Muscle layer of colon (tissue), 2 donors: ENCODE measurements at regions not wholly inside any gene's neighbourhood (a gene's known extent, or its start where the extent isn't known, plus 50 kb on each side); places are given as distances from the start of the nearest gene placed in this dataset.

Experiments used
- H3K27ac ChIP-seq: one replicate; pipeline ENCODE4 v1.7.0; 2013; ENCODE audit warnings: low read depth, mild to moderate bottlenecking, low read length, moderate library complexity
- H3K27me3 ChIP-seq, 2 donors: one replicate each; pipeline ENCODE4 v1.7.0; 2013; ENCODE audit warnings: low read length in 2 of 2, mild to moderate bottlenecking in 2 of 2; ENCODE audit not compliant: insufficient read depth in 2 of 2, control insufficient read depth in 1 of 2
- H3K36me3 ChIP-seq: one replicate; pipeline ENCODE4 v1.7.0; 2013; ENCODE audit warnings: mild to moderate bottlenecking, low read length; ENCODE audit not compliant: insufficient read depth
- H3K4me1 ChIP-seq: one replicate; pipeline ENCODE4 v1.7.0; 2013; ENCODE audit warnings: mild to moderate bottlenecking, low read length; ENCODE audit not compliant: insufficient read depth
- H3K4me3 ChIP-seq, 2 donors: one replicate each; pipeline ENCODE4 v1.7.0; 2013; ENCODE audit warnings: low read length in 2 of 2, low read depth in 1 of 2, mild to moderate bottlenecking in 1 of 2, moderate library complexity in 1 of 2
- H3K9ac ChIP-seq: one replicate; pipeline ENCODE4 v1.7.0; 2013; ENCODE audit warnings: low read length
- H3K9me3 ChIP-seq: one replicate; pipeline ENCODE4 v1.7.0; 2013; ENCODE audit warnings: mild to moderate bottlenecking, low read length
- donor health status: abdominal sarcoma.
- donor health status: Adenocarcinoma of cecum.

DNA sequence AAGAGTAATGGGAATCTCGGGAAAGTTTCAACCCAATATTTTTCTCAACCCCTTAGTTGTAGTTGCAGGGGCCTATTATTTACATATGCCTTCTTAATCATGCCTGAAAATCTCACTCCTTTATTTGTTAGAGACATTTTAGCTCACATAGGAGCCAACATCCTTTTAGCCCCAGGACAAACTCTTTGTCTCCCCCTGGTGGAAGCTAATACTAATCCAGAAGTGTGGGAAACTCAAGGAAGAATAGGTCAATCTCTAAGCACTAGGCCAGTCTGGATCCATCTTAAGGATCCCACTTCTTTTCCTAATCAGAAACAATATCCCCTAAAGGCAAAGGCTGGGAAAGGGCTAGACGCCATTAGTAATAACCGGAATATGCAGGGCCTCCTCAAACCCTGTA lies 550.9 kb upstream of the PKDCC start:
- Histone ChIP-seq H3K27ac (no peak overlapping the region), H3K4me1 (no peaks in the 10 kb centered on the region), H3K9me3 (peaks cover 24% of the 10 kb centered on the region), H3K27me3 (no peaks in the 10 kb centered on the region), H3K36me3 (no peaks in the 10 kb centered on the region), H3K9ac (no peak overlapping the region), H3K4me3 (no peak overlapping the region)

DNA sequence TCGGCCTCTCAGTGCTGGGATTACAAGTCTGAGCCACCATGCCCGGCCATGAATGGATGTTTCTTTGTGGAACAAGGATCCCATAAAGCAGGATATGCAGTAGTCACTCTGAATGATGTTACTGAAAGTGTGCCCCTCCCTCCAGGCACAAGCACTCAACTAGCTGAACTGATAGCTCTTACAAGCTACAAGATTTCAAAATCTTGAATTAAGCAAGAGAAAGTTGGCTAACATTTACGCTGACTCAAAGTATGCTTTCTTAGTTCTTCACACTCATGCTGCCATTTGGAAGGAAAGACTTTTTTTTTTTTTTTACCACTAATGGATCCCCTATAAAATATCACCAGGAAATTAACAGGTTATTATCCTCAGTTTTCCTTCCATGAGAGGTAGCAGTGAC lies 549.0 kb upstream of the PKDCC start:
- Histone ChIP-seq H3K36me3 (no peaks in the 10 kb centered on the region), H3K9ac (no peak overlapping the region), H3K27ac (no peak overlapping the region), H3K4me1 (no peaks in the 10 kb centered on the region), H3K4me3 (no peak overlapping the region), H3K9me3 (peaks cover 24% of the 10 kb centered on the region), H3K27me3 (no peaks in the 10 kb centered on the region)

GRCh38 chr2:41500895-41501294 lies 546.9 kb upstream of the PKDCC start:
- no peak overlapping the region for H3K4me3 ChIP-seq
- no peak overlapping the region for H3K27ac ChIP-seq
- peaks cover 6% of the 10 kb centered on the region for H3K9me3 ChIP-seq
- H3K4me1 ChIP-seq = no peaks in the 10 kb centered on the region
- no peaks in the 10 kb centered on the region for H3K36me3 ChIP-seq
- H3K27me3 ChIP-seq = no peaks in the 10 kb centered on the region
- no peak overlapping the region for H3K9ac ChIP-seq

GRCh38 chr2:41502752-41503151 lies 545.1 kb upstream of the PKDCC start:
- no peak overlapping the region for H3K27ac ChIP-seq
- no peaks in the 10 kb centered on the region for H3K9me3 ChIP-seq
- no peaks in the 10 kb centered on the region for H3K27me3 ChIP-seq
- H3K9ac ChIP-seq = no peak overlapping the region
- no peaks in the 10 kb centered on the region for H3K36me3 ChIP-seq
- H3K4me1 ChIP-seq = no peaks in the 10 kb centered on the region
- no peak overlapping the region for H3K4me3 ChIP-seq

- Histone ChIP-seq H3K4me3 (no peak overlapping the region), H3K4me1 (peaks cover 3% of the 10 kb centered on the region), H3K27me3 (no peaks in the 10 kb centered on the region), H3K9me3 (no peaks in the 10 kb centered on the region), H3K9ac (no peak overlapping the region), H3K36me3 (no peaks in the 10 kb centered on the region), H3K27ac (no peak overlapping the region)
These were observed 543.3 kb upstream of the PKDCC start for GRCh38 chr2:41504532-41504931.

DNA sequence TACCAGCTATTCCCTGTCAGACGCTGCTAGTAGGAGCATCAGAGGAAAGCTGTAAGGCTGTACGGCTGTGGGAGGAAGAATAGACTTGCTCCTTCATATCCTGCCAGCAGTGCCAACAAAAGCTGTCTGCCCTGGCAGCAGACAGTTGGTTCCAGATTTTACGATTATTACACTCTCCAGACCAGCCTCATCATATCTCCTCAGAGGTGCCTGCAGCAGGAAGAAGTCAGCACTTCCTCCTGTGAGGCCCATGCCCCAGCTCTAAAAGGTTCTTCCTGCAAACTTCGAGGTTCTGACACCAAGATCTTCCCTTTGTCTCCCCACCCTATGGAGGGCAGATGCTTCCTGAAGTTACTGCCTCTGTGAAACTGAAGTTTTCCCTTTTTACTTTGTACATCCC lies 537.7 kb upstream of the PKDCC start:
- Histone ChIP-seq H3K36me3 (no peaks in the 10 kb centered on the region), H3K27ac (no peak overlapping the region), H3K27me3 (no peaks in the 10 kb centered on the region), H3K9ac (no peak overlapping the region), H3K4me1 (peaks cover 14% of the 10 kb centered on the region), H3K9me3 (no peaks in the 10 kb centered on the region), H3K4me3 (no peak overlapping the region)

GRCh38 chr2:41521211-41521610 lies 526.6 kb upstream of the PKDCC start:
- H3K9me3 ChIP-seq = no peaks in the 10 kb centered on the region
- no peak overlapping the region for H3K4me3 ChIP-seq
- H3K27me3 ChIP-seq = no peaks in the 10 kb centered on the region
- H3K27ac ChIP-seq = no peak overlapping the region
- no peak overlapping the region for H3K9ac ChIP-seq
- no peaks in the 10 kb centered on the region for H3K4me1 ChIP-seq
- no peaks in the 10 kb centered on the region for H3K36me3 ChIP-seq

DNA sequence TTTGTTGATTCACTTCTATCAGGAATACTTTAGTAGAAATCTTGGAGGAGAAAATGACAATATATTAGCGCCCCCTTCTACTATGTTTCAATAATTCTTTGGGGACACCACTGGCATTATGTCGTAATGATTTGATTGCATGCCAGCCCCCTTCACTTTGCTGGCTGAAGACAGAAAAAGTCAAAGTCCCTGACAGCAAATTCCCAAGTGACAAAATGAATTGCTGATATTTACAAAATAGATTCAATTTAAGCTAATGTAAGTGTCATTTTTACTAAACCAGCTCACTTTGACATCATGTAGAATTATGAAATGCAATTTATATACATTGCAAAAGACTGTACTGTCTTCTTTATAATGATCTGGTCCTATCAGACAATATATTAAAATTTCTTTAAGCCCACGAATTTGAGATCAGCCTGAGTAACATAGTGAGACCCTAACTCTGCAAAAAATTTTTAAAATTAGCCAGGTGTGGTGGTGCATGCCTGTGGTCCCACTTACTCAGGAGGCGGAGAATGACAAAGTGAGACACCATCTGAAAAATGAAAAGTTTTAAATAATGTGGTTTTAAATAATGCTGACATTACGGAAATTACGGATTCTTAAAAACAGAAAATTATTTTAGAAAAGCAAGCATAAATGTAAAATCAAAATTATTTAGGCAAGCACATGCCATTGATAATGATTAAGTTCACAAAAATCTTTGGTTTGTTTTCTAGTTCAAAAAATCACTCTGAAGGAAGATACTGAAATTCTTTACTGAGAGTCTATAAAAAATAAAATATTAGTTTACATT lies 520.1 kb upstream of the PKDCC start:
- no peaks in the 10 kb centered on the region for H3K36me3 ChIP-seq

DNA sequence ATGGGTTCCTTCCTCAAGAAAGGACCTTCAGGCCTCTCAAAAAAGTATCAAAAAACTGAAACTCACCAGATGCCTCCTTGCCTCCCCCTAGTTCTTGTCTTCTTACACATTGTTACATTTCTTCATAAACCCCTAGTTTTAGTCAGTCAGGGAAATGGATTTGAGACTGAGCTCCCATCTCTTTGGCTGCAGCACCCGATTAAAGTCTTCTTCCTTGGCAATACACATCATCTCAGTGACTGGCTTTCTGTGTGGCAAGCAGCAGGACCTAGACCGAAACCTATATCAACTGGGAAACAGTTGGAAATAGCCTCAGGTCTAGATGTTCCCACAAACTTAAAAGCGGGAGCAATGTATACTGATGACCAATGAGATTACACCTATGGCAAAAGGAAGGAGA lies 512.2 kb upstream of the PKDCC start:
- H3K4me1 ChIP-seq = peaks cover 13% of the 10 kb centered on the region
- H3K9me3 ChIP-seq = no peaks in the 10 kb centered on the region
- H3K27me3 ChIP-seq = no peaks in the 10 kb centered on the region
- H3K36me3 ChIP-seq = no peaks in the 10 kb centered on the region
- H3K27ac ChIP-seq = no peak overlapping the region
- H3K4me3 ChIP-seq = no peak overlapping the region
- H3K9ac ChIP-seq = no peak overlapping the region

More for the DNA sequence above, 520.1 kb upstream of the PKDCC start:
- Histone ChIP-seq H3K9me3 (no peaks in the 10 kb centered on the region), H3K27ac (no peak overlapping the region), H3K9ac (no peak overlapping the region), H3K4me1 (no peaks in the 10 kb centered on the region), H3K4me3 (no peak overlapping the region), H3K27me3 (no peaks in the 10 kb centered on the region)

DNA sequence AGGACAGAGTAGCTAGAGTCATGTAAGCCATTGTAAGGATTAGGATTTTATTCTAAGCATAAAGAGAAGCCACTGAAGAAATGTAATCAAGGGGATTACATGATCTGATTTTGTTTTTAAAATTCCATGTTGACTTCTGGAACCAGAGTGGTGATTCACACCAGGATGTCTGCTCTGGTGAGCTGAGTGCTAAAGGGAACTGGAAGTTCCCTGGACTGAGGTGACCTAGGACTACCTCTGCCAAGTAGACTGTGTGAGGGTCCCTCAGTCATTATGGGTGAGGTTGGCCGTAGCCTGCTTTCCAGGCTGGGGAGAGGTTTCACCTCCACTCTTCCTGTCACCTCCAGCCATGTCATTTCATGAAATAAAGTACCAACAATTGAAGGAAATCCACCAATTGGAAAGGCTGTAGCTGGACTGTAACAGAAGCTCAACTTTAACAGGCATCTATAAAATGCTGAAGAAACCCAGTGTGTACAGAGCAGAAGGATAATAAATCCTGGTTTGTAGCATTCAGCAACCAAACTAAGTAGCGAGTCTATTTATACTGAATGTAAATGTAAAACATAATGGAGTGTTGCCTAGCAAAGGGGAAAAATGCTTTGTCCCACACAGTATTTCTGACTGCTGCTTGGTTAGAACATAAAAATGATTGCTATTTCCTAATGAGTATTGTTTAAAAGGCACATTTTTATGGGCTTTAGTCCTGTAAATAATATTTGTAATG lies 507.4 kb upstream of the PKDCC start:
- Histone ChIP-seq H3K4me1 (peaks cover 21% of the 10 kb centered on the region), H3K36me3 (no peaks in the 10 kb centered on the region), H3K27ac (no peak overlapping the region), H3K9ac (no peak overlapping the region), H3K9me3 (no peaks in the 10 kb centered on the region), H3K27me3 (no peaks in the 10 kb centered on the region), H3K4me3 (no peak overlapping the region)

- Histone ChIP-seq H3K4me3 (no peak overlapping the region), H3K9ac (no peak overlapping the region), H3K9me3 (no peaks in the 10 kb centered on the region), H3K27me3 (no peaks in the 10 kb centered on the region), H3K36me3 (no peaks in the 10 kb centered on the region), H3K27ac (no peak overlapping the region), H3K4me1 (peaks cover 21% of the 10 kb centered on the region)
These were observed 504.1 kb upstream of the PKDCC start for GRCh38 chr2:41543726-41544125.

- no peak overlapping the region for H3K9ac ChIP-seq
- no peak overlapping the region for H3K27ac ChIP-seq
These were observed 503.1 kb upstream of the PKDCC start for GRCh38 chr2:41544709-41545108.

More at GRCh38 chr2:41544709-41545108, 503.1 kb upstream of the PKDCC start:
- Histone ChIP-seq H3K4me1 (peaks cover 16% of the 10 kb centered on the region), H3K36me3 (no peaks in the 10 kb centered on the region), H3K9me3 (no peaks in the 10 kb centered on the region), H3K27me3 (no peaks in the 10 kb centered on the region), H3K4me3 (no peak overlapping the region)
